ENCODE measurements at regions not wholly inside any gene's neighbourhood (a gene's known extent, or its start where the extent isn't known, plus 50 kb on each side); places are given as distances from the start of the nearest gene placed in this dataset.

GRCh38 chr7:41297166-41297565, 405.7 kb downstream of the INHBA start:
- no peak for TF ChIP-seq CTCF (IDR thresholded peaks at IDR 0.05; ENCODE audit: low read depth, low read length)
- no peak overlapping the region for H3K4me3 ChIP-seq (replicated peaks in 1 of 2; ENCODE audit: low read depth in 2 of 2, low read length in 2 of 2)
- no peak for DNase-seq (ENCODE audit: low read depth in 2 of 2)

- H3K4me3 ChIP-seq (replicated peaks in 1 of 2; ENCODE audit: low read depth in 2 of 2, low read length in 2 of 2) = no peak overlapping the region
- no peak for DNase-seq (ENCODE audit: low read depth in 2 of 2)
- TF ChIP-seq CTCF (IDR thresholded peaks at IDR 0.05; ENCODE audit: low read depth, low read length) = no peak
Measured at GRCh38 chr7:41295455-41295815, 407.5 kb downstream of the INHBA start.

DNA sequence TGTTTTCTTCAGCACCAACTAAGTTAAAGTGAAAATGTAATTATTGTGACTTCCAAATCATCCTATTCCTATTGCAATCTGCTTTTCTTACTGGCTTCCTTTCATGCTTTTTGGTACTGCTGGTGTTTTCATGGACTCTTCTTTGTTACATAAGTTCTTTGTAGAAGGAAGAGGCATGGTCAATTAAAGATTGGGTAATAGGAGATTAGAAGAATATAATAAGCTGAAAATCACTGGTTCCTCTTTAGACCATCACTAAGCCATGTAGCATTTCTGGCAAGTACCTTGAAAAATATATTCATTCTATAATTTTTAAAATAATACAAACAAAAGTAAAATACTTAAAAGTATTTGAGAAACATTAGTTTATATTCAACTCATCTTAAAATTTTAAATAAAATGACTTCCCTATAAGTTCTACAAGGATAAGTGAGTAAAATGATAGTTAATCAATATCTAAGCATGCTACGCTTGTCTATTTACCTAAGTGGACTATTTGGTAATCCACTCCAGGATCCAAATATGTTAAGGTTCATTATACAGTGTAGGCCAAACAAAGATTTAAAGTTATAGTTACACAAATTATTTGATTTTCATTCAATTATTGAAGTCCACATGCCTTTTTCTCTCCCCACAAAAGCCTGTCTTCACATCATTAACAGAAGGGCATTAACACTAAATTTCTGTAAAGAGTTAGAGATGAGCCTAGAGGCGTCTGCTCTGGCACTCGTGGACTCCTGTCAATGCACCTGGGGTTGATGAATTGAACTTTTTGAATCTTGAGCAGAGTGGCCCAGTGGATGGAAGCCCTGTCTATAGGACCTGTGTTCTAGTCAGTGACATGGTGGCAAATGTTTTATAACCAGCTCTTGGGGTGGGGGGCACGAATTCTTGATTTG, 408.1 kb downstream of the INHBA start:
- no peak for DNase-seq (ENCODE audit: low read depth in 2 of 2)
- H3K4me3 ChIP-seq (replicated peaks in 1 of 2; ENCODE audit: low read depth in 2 of 2, low read length in 2 of 2) = no peak overlapping the region
- TF ChIP-seq CTCF (IDR thresholded peaks at IDR 0.05; ENCODE audit: low read depth, low read length) = no peak

DNA sequence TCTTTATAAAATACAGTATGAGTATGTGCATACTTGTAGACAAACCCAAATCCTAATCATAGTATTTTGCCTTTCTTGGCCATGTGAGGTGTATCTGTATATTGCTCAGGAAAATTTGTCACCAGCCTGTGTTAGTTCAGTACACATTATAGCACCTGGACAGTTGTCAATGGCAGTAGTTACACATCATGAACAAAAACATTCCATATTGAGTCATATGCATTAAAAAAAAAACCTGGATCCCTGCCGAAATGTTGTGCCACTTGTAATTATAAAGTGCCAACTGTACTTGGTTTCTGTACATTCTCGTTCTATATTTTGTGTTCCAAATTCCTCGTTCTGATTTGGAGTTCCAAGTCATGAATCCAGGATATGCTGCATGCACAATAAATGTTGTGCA, 410.4 kb downstream of the INHBA start:
- no peak for TF ChIP-seq CTCF (IDR thresholded peaks at IDR 0.05; ENCODE audit: low read depth, low read length)
- H3K4me3 ChIP-seq (replicated peaks in 1 of 2; ENCODE audit: low read depth in 2 of 2, low read length in 2 of 2) = no peak overlapping the region
- peak in 1 of 2 donors; percentile 28 for DNase-seq (ENCODE audit: low read depth in 2 of 2)

- no peak for DNase-seq (ENCODE audit: low read depth in 2 of 2)
- no peak overlapping the region for H3K4me3 ChIP-seq (replicated peaks in 1 of 2; ENCODE audit: low read depth in 2 of 2, low read length in 2 of 2)
- TF ChIP-seq CTCF (IDR thresholded peaks at IDR 0.05; ENCODE audit: low read depth, low read length) = no peak
Measured at GRCh38 chr7:41287559-41288335, 415.1 kb downstream of the INHBA start.

GRCh38 chr7:41280491-41280890, 422.4 kb downstream of the INHBA start:
- H3K4me3 ChIP-seq (replicated peaks in 1 of 2; ENCODE audit: low read depth in 2 of 2, low read length in 2 of 2) = no peak overlapping the region
- TF ChIP-seq CTCF (IDR thresholded peaks at IDR 0.05; ENCODE audit: low read depth, low read length) = no peak

More at GRCh38 chr7:41280491-41280890, 422.4 kb downstream of the INHBA start:
- no peak for DNase-seq (ENCODE audit: low read depth in 2 of 2)

Measured in cardiac fibroblast (primary cell).